Suppressor macrophage treated with lipopolysaccharide for 1 hour (primary cell): ENCODE measurements at regions not wholly inside any gene's neighbourhood (a gene's known extent, or its start where the extent isn't known, plus 50 kb on each side); places are given as distances from the start of the nearest gene placed in this dataset.
A peak's percentile ranks its signal among the peaks of the same experiment; 100 is the strongest.

Source experiments
- DNase-seq, 3 donors: peaks; one replicate each; pipeline ENCODE4 v3.0.0-alpha.2; 2020 to 2022

DNA sequence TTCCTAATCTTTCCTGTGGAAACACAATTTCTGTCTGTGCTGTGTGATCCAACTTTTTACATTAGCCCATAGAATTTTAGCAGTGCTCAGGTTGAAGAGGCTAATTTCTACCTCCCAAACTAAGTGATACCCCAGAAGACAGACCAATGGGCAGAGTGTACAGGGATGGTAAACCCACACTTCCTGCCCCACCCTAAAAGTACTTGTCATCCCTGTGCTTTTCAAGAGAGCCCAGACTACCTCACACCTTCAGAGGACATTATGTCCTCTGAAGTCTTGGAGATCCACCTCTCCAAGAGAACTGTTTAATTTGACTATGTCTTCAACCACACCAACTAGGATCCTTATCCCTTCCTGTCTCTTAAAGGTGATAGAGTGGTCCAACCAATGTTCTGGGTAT, 82.0 kb upstream of the ACSL1 start:
- no peak for DNase-seq

DNA sequence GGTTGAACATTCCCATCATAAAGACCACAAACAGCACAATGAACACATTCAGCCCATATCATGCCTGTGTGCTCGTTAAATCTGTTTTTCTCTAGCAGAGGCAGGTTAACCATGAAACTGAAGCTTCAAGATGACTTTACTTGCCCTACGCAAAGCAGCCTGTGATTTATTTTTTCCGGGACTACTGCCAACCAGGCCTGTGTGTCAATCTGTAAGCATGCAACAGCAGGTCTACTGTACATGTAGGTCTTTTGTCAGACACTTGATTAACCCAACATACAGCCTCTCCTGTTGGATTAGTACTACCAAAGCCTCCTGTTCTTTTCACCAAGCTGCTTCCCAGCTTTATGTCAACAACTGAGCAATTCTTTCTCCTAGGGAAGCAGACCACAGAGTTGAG, 85.5 kb upstream of the ACSL1 start:
- no peak for DNase-seq

DNA sequence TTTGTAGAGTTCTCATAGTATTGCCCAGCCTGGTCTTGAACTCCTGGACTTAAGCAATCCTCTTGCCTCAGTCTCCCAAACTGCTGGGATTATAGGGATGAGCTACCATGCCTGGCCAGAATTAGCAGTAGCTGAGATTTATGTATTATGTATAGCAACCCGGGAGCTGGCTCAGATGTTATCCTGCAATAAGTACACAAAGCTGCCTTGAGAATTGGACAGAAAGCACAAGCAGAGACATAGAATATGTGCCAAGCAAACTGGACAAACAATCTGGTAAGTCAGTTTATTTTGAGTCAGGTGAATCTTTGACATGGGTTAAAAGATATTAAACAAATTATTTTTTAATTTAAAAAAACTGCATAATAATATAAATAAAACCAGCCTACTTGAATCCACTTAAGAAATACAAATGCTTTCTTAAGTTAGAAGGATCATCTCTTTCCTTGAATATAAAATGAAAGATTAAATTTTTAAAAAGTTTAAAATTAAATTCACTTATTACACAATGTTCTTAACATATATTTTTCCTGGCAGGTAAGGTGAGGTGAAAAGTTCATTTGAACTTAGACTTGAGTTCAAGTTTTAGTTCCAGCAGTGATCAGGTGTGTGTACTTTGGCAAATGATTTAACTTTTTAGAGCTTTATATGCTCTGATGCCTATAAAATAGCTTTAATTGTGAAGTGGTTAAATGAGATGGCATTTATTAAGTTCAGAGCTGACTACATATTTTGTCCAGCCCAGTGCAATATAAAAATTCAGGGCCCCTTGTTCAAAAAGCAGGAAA, 87.8 kb upstream of the ACSL1 start:
- no peak for DNase-seq

GRCh38 chr4:184918799-184919198, 93.0 kb upstream of the ACSL1 start:
- DNase-seq: peak; percentile 40 to 58 (median 52)

DNA sequence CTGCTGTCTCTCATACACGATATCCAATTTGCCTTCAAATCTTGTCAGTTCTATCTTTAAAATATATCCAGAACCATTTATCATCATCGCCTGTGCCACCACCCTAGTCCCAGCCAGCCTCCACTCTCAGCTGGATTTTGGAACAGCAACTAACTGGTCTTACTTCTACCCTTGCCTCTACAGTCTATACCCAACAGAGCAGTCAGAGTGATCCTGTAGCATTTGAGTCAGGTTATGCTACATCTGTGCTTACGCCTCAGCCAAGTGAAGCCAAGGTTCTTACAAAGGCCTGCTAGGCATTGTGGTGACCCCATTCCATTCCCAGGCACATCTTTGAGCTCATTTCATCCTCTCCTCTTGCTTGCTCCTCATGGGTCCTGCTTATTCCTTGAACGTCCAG, 95.7 kb upstream of the ACSL1 start:
- DNase-seq: no peak

DNA sequence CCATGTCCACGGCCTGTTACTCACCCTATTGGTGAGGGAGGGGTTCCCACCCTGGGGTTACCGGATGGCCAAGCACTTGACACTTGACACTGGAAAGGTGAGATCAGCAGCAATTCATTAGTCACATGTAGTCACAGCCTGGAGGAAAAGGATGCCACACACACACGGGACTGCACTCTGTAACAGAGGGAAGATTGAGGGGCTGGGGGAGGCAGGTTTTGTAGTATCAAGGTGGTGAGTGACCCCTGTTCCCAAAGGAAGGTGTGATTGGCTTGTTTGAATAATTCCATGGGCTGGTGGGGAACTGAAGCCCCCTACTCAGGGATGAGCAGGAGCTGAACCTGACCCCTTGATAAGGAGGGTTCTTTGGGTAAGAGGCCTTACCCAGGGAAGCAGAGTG, 96.0 kb upstream of the HELT start:
- no peak for DNase-seq

GRCh38 chr4:184924516-184924915, 93.8 kb upstream of the HELT start:
- DNase-seq: no peak

GRCh38 chr4:184929476-184929875, 88.8 kb upstream of the HELT start:
- DNase-seq: no peak

DNA sequence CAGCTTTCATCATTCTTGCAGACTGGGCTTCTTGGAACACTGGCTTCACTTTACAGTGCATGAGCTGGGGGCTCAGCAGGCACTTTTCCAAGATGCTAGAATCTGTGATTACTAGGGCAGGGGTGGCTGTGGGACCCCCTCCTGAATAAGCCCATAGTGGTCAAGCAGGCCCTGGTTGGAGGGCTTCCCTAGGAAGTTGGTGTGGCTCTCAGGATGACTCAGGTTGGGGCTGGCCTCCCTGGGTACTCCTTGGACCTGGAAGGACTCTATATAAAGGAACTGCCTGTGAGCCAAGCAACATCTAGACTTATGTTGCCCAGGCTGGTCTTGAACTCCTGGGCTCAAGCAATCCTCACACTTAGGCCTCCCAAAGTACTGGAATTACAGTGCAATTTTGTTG, 88.3 kb upstream of the HELT start:
- no peak for DNase-seq

GRCh38 chr4:184932343-184932742, 85.9 kb upstream of the HELT start:
- DNase-seq: no peak

DNA sequence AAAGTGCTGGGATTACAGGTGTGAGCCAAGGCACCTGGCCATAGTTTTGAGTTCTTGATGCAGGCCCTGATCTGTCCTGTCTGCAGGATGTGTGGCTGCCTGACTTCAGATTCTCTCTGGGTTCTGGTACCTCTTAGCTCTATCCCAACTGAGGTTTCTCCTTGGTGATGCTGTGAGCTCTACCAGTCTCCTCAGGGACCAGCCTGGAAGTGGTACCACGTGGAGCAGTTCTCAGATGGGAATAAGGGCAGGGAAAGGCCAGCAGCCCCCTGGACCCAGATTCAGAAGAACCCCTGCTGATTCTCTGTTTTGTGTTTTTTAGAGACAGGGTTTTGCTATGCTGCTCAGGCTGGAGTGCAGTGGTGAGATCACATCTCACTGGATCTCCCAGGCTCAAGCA, 85.0 kb upstream of the HELT start:
- DNase-seq: no peak

- DNase-seq: peak in 1 of 3 donors; percentile 23
Measured at GRCh38 chr4:184934184-184934583, 84.1 kb upstream of the HELT start.

- DNase-seq: no peak
Measured at GRCh38 chr4:184934961-184935360, 83.3 kb upstream of the HELT start.

- no peak for DNase-seq
Measured at GRCh38 chr4:184936071-184936470, 82.2 kb upstream of the HELT start.

GRCh38 chr4:184937030-184937710, 81.1 kb upstream of the HELT start:
- no peak for DNase-seq

DNA sequence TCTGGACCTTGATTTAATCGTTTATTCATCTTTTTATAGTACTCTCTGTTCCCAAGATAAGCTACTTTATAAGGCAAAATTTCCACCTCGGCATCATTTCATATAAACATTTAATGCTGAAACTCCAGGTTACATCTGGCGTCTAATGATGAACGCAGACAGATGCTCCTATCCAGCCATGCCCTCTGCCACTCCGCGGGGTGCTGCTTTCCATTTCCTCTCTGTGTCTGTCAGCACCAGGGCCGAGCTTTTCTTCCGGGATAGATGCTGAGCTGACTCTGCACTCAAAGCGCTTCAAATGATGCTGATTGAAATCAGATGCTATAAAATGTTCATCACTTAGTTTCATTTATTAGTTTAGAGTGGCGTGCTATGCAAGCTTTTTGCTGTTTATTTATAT, 80.5 kb upstream of the HELT start:
- no peak for DNase-seq

- no peak for DNase-seq
Measured at GRCh38 chr4:184938871-184939270, 79.4 kb upstream of the HELT start.

GRCh38 chr4:184939978-184940377, 78.3 kb upstream of the HELT start:
- no peak for DNase-seq

- no peak for DNase-seq
Measured at GRCh38 chr4:184940500-184940899, 77.8 kb upstream of the HELT start.

GRCh38 chr4:184941671-184942418, 76.4 kb upstream of the HELT start:
- DNase-seq: no peak

GRCh38 chr4:184942444-184943425, 75.6 kb upstream of the HELT start:
- no peak for DNase-seq

DNA sequence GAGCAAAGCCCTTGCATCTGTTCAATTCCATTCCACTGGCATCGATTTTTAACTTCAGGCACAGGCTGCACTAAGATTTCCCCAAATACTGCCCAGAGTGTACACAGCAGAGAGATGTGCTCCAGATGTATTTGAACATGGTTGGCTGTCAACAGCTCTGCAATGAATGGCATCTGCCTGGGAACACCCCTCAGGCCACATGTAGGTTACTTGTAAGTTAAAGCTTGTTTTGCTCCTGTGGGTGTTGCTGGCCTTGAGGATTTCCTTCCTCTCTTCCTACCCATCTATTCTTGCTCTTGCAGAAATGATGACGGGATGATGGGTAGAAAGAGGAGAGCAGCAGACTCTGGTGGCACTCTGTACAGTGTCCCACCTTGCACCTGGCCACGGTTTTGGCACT, 69.3 kb upstream of the HELT start:
- DNase-seq: no peak
